GM21360 (cell line): ENCODE measurements at regions not wholly inside any gene's neighbourhood (a gene's known extent, or its start where the extent isn't known, plus 50 kb on each side); places are given as distances from the start of the nearest gene placed in this dataset.
A peak's percentile ranks its signal among the peaks of the same experiment; 100 is the strongest.

Experiments used
- ATAC-seq: cut with Tn5 transposase; IDR thresholded peaks from one replicate; pipeline ENCODE4 v1.9.1; 2021; ENCODE audit warnings: mild to moderate bottlenecking, moderate library complexity; ENCODE audit not compliant: unreplicated experiment

DNA sequence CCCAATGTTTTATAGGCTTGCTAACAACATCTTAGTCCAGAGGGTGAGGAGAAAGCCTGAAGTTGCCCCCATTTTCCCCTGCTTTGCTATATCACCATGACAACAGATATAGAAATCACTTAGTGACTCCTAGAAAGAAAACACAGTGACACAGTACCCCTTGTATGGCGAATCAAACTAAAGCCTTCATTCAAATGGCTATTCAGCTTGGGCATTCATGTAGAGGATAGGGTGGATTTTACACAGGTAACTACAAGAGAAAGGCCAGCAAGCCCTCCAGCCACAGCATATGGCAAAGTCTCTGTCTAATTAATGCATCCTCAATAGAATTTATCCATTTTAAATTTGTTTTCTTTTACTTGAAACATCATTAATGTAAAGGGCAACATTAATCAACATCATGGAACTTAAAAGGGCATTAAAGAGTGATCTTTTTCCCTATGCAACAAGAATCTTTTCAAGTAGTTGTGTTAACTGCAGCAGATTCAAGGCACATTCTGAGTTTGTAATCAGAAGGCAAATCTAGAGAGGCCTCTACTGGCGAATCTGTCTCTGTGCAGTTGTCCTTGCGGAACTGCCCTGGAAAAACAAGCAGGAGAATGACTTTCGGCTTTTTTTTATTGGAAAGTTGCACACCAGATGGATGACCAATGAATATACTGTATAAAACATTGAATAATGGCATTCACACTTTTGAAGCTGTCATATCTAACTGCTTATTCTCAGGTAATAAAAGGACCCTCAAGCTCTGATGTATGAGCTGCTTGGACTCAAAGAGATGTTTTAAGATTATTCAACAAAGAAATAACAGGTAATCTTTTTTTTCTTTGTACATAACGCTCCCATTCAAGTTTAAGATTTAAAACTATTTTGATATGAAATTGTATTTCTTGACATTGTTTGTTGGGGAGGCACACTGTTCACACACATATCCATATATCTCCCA lies 621.7 kb upstream of the AGTR1 start:
- ATAC-seq, result no peak

DNA sequence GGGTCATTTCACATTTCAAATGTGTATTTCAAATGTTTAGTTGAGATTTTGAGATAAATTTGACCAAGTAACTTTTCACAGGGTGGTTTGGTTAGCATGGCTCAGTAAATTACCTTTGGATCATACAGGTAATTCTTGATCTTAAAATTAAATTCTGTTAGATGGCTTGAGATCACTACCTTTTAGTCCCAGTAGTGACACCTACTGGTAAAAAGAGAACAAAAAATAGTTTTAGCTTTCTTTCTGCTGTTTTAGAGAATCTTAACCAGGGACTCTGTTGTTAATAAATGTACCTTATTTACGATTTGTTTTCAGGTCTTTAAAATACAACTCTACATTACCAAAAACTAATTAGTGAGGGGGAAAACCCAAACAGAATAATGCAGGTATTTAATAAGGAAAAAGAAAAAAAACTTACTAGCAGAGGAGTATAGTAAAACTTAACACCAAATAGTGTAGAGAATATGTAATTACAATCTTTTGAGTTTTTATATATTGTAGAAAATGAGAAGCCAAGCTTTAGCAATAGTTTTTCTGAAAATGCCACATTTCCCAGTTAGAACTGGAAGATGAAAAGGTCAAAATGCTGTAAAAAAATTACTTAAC lies 620.3 kb upstream of the AGTR1 start:
- ATAC-seq, result peak; percentile 65

- no peak for ATAC-seq
These were observed 619.7 kb upstream of the AGTR1 start for GRCh38 chr3:148077965-148078364.

DNA sequence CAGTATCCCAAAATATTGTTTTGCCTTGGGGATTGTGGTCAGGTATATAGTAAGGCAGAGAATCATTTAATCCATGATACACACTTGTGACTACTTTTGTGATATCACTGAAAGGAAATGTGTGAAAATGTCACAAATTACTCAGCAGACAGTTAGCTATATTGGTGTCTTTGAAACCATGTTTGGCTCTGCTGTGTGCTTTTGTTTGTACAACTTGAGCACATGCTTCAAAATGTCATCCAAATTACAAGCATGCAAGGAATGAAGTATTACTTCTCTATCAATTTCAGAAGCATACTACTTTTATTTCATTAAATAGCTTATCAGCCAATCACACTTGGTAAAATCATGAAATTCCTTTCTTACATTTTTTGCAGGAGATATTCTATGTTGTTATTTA lies 619.0 kb upstream of the AGTR1 start:
- ATAC-seq, result no peak

DNA sequence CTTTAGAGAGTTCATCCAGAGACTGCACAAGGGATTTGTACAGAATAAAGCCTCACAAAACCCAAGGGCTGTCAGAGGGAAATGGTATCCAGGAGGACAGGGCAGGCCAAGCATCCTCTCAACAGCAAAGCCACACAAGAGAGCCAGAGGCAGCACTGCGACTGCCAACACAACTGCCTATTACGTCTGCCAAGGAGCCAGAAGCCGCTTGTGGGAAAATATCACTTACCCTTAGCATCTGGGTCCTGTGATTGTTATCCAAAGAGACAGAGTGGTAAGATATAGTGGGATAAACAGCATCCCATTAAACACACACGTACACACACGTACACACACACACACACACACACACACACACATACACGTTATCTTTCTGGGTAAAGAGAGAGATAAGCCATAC lies 618.3 kb upstream of the AGTR1 start:
- ATAC-seq, result no peak

- no peak for ATAC-seq
These were observed 615.8 kb upstream of the AGTR1 start for GRCh38 chr3:148081926-148082325.

- ATAC-seq, result no peak
These were observed 615.0 kb upstream of the AGTR1 start for GRCh38 chr3:148082506-148083280.

DNA sequence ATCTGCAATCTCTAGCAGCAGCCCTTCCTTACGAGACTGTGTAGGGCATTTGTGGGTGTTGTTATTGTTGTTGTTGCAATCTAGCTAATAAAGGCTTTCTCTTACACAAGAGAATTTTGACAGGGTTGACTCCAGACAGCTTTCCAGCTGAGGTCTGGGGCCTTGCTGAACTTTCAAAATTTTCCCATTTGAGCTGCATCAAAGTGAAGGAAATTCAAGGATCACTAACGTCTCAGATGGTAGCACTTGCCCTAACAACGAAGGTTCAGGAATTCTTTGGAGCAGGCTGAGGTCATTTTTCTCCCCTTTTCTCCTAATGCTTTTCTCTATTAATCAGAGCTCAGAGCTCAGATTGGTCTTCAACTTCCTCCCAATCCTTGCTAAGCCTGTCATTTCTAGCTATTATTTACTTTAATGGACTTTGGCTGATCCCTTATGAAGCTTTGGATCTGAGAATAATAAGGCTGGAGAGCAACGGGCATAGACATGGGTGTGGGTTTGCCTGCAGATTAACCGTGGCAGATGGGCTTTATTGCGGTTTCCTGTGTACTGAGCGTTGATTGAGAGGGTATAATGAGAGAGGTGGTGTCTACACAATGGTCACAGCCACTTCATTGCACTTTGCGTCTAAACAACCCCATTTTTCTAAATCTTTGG lies 614.0 kb upstream of the AGTR1 start:
- no peak for ATAC-seq

DNA sequence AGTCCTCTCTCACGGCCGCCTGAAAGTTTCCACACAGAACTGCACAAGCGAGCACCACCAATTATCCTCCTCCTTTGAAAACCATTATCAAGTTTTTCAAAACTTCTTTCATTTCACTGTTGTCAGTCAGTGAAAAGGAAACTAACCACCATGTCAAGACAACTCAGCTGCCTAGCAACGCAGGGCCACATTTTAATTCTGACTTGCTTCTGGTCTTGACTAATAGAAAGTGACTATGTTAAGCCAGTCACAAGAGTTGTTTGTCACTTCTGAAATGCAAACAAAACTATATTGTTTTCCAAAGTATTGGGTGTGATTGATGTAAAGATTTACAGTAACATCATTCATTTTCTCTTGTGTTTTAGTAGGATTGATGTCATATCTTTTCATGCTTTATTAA lies 612.8 kb upstream of the AGTR1 start:
- peak; percentile 94 for ATAC-seq

DNA sequence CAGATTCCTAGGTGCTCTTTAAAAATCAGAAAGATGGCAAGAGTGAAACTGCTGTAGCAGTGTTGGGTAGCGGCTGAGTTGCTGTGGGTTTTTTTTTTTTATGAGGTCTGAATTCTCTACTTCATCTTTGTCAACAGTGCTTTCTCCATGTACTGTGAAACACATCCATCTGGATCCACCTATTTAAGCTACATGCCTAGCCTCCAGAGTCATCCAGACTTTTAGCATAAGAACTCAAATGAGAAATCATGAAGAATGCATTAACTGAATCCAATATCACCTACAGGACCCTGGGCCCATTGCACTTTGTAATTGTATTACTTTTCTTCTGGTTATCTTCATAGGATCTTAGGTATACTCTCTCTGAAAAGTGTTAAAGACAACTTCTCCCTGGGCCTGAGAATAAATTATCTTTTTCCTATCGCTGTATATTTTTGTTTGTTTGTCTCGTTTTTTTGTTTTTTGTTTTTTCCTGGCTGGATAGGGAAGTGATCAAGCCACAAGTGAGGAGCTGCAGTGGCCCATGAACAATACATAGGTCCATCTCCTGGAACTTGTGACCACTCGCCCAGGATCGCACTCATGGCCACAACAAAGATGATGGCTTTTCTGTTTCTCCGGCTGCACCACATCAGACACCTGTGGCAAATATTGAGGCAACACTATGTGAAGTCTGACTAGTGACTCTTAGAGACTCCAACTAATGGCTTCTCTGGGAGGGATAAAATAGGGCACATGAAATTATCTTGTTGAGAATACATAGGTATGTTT lies 609.9 kb upstream of the AGTR1 start:
- no peak for ATAC-seq

GRCh38 chr3:148089171-148089570 lies 608.5 kb upstream of the AGTR1 start:
- ATAC-seq, result no peak

GRCh38 chr3:148090156-148090555 lies 607.5 kb upstream of the AGTR1 start:
- no peak for ATAC-seq

DNA sequence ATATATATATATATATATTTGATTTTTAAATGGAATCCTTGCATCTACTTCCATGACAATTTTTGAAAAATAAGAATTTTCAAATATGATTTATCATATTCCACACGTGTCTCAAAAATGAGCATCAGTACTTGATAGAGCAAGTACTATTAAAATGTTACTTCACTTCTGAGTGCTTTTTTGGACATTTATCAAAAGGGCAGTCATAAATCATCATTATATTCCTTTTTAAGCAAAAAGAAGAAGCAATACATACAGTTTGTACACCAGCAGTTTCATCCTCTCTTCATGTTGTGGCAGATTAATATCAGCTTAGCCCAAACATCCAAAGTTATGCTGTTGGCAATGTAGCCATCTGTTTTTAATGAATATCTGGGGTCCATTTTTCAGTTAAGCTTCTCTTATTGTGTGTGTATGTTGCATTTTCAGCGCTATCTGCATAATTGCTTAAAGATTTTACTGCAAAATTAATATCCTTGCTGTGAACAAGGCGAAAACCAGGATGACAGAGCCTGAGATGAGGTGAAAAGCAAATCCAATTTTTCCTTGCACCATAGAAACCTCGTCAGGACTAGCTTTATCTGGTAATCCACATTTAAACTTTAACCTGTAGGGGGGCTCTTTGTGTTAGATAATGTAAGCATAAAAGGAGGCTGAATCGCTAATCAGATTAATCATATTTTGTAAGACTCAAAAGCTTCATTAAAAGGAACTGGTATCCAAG lies 604.9 kb upstream of the AGTR1 start:
- ATAC-seq, result no peak

- ATAC-seq, result no peak
These were observed 604.0 kb upstream of the AGTR1 start for GRCh38 chr3:148093753-148094152.

GRCh38 chr3:148095962-148096361 lies 601.7 kb upstream of the AGTR1 start:
- no peak for ATAC-seq

- no peak for ATAC-seq
These were observed 597.2 kb upstream of the AGTR1 start for GRCh38 chr3:148100476-148100875.

- ATAC-seq, result no peak
These were observed 596.6 kb upstream of the AGTR1 start for GRCh38 chr3:148101061-148101460.

DNA sequence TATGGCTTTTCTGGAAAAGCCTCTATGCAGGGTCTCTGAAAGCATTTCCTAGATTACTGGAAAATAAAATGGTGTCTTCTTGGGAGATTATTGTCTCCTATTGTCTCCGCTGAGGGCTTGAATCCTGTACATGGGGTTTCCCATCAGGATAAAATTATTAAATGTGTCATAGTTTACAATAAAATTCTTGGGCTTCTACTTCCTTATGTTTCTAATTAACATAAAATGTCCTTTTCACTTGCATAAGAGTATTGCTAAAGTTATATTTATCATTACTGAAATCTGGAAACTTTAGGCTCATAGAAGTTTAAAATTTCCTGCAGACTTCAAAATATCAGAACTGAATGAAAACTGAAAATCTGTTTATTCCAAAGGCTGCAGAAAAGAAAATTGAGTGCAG lies 595.5 kb upstream of the AGTR1 start:
- no peak for ATAC-seq

GRCh38 chr3:148106062-148106461 lies 591.6 kb upstream of the AGTR1 start:
- no peak for ATAC-seq

DNA sequence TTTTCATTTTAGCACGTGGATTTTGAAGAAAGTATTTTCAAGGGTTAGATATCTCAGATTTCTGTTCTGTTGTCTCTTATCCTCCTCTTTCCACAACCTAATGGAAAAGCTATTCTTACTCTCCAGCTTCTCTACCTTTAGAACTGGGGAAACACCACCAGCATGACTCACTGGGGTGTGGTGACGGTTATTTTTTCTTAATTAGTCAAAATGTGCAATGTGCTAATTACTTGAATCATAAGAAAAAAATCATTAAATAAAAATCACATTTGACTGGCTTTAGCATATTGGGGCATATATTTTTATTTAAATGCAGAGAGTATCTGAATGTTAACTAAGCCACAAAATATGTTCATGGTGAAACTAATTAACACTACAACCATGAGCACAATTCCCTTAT lies 570.7 kb upstream of the AGTR1 start:
- ATAC-seq, result no peak
